HEK293 (cell line): ENCODE measurements at regions not wholly inside any gene's neighbourhood (a gene's known extent, or its start where the extent isn't known, plus 50 kb on each side); places are given as distances from the start of the nearest gene placed in this dataset.

Source experiments
- CTCF ChIA-PET: fragments of 350-600 bp; formaldehyde crosslinking; extraction: SDS; loops from one replicate; lab custom pipeline; 2021; ENCODE audit warnings: antibody characterized with exemption; lab: Yijun Ruan, JAX
- POLR2A ChIA-PET: fragments of 300-600 bp; formaldehyde crosslinking; extraction: SDS; loops from one replicate; lab custom pipeline; 2020; ENCODE audit warnings: antibody characterized with exemption, inconsistent platforms; lab: Yijun Ruan, JAX
- H3K27ac ChIP-seq: fragments of 200-500 bp; sonication (Bioruptor generic); 2 replicates; pipeline ENCODE4 v1.5.1; 2014; ENCODE audit warnings: low read depth, low read length, control low read depth, inconsistent platforms; ENCODE audit errors: extremely low read depth
- H3K36me3 ChIP-seq, 2 experiments: fragments of 200-500 bp in 1 of 2; sonication (Bioruptor generic) in 1 of 2; 1 replicate in 1 of 2; 2 replicates in 1 of 2; pipeline ENCODE4 v1.5.1; 2014 to 2017; ENCODE audit warnings: inconsistent platforms in 2 of 2, low read length in 2 of 2; ENCODE audit not compliant: control insufficient read depth in 2 of 2, insufficient read depth in 1 of 2
- H3K4me1 ChIP-seq: fragments of 200-500 bp; sonication (Bioruptor generic); 2 replicates; pipeline ENCODE4 v1.5.1; 2014; ENCODE audit warnings: mild to moderate bottlenecking, low read length, inconsistent platforms; ENCODE audit not compliant: control insufficient read depth, insufficient read depth
- H3K4me3 ChIP-seq: 2 replicates; pipeline ENCODE4 v1.5.1; 2011; ENCODE audit warnings: low read depth, mild to moderate bottlenecking, control low read depth, low read length, moderate library complexity
- H3K9me3 ChIP-seq: fragments of 200-500 bp; sonication (Bioruptor generic); 2 replicates; pipeline ENCODE4 v1.5.1; 2014; ENCODE audit warnings: low read depth, low read length, inconsistent platforms; ENCODE audit not compliant: control insufficient read depth, insufficient read depth
- INSM2 ChIP-seq: fragments of 450-650 bp; formaldehyde crosslinking; IDR thresholded peaks from 2 replicates; pipeline ENCODE4 v1.5.1; 2016; ENCODE audit warnings: missing biosample characterization, missing genetic modification characterization
- PRDM10 ChIP-seq: fragments of 450-650 bp; formaldehyde crosslinking; IDR thresholded peaks from 2 replicates; pipeline ENCODE4 v1.5.1; 2016; ENCODE audit warnings: missing biosample characterization, missing genetic modification characterization
- ZBTB20 ChIP-seq: fragments of 450-650 bp; formaldehyde crosslinking; IDR thresholded peaks from 2 replicates; pipeline ENCODE4 v1.5.1; 2016; ENCODE audit warnings: missing biosample characterization, missing genetic modification characterization
- ZBTB21 ChIP-seq: fragments of 450-650 bp; formaldehyde crosslinking; IDR thresholded peaks from 2 replicates; pipeline ENCODE4 v1.5.1; 2017; ENCODE audit warnings: missing biosample characterization, missing genetic modification characterization
- ZBTB26 ChIP-seq: fragments of 450-650 bp; formaldehyde crosslinking; optimal IDR thresholded peaks from 2 replicates; pipeline ENCODE3; 2016; ENCODE audit warnings: missing biosample characterization, mild to moderate bottlenecking, missing genetic modification characterization
- ZBTB49 ChIP-seq: fragments of 450-650 bp; formaldehyde crosslinking; IDR thresholded peaks from 2 replicates; pipeline ENCODE4 v1.5.1; 2016; ENCODE audit warnings: missing biosample characterization, missing genetic modification characterization, low read depth
- ZBTB8A ChIP-seq: fragments of 450-650 bp; formaldehyde crosslinking; IDR thresholded peaks from 2 replicates; pipeline ENCODE4 v1.5.1; 2016; ENCODE audit warnings: missing biosample characterization, missing genetic modification characterization
- ZFP37 ChIP-seq: fragments of 450-650 bp; formaldehyde crosslinking; IDR thresholded peaks from 2 replicates; pipeline ENCODE4 v1.5.1; 2016; ENCODE audit warnings: missing biosample characterization, missing genetic modification characterization
- ZNF2 ChIP-seq: fragments of 450-650 bp; formaldehyde crosslinking; IDR thresholded peaks from 2 replicates; pipeline ENCODE4 v1.5.1; 2016; ENCODE audit warnings: missing biosample characterization, missing genetic modification characterization
- ZNF292 ChIP-seq: fragments of 450-650 bp; formaldehyde crosslinking; IDR thresholded peaks from 2 replicates; pipeline ENCODE4 v1.5.1; 2016; ENCODE audit warnings: low read depth, missing biosample characterization, missing genetic modification characterization, borderline replicate concordance
- ZNF324 ChIP-seq: fragments of 450-650 bp; formaldehyde crosslinking; IDR thresholded peaks from 2 replicates; pipeline ENCODE4 v1.5.1; 2016; ENCODE audit warnings: missing biosample characterization, missing genetic modification characterization
- ZNF513 ChIP-seq: fragments of 450-650 bp; IDR thresholded peaks from 2 replicates; pipeline ENCODE4 v1.5.1; 2018; ENCODE audit warnings: missing biosample characterization, missing genetic modification characterization
- ZNF529 ChIP-seq: fragments of 450-650 bp; formaldehyde crosslinking; IDR thresholded peaks from 2 replicates; pipeline ENCODE4 v1.5.1; 2017; ENCODE audit warnings: missing genetic modification characterization, missing biosample characterization; ENCODE audit not compliant: insufficient replicate concordance
- ZNF549 ChIP-seq: fragments of 450-650 bp; IDR thresholded peaks from 2 replicates; pipeline ENCODE4 v1.5.1; 2018; ENCODE audit warnings: missing biosample characterization, missing genetic modification characterization, mild to moderate bottlenecking, inconsistent platforms, moderate library complexity
- ZNF555 ChIP-seq: fragments of 450-650 bp; formaldehyde crosslinking; conservative IDR thresholded peaks from 2 replicates; pipeline ENCODE4 v1.5.1; 2017; ENCODE audit warnings: missing biosample characterization, mild to moderate bottlenecking, missing genetic modification characterization, inconsistent platforms
- ZNF580 ChIP-seq: fragments of 450-650 bp; formaldehyde crosslinking; IDR thresholded peaks from 2 replicates; pipeline ENCODE4 v1.5.1; 2016; ENCODE audit warnings: missing biosample characterization, missing genetic modification characterization
- ZNF585B ChIP-seq: fragments of 450-650 bp; formaldehyde crosslinking; IDR thresholded peaks from 2 replicates; pipeline ENCODE4 v1.5.1; 2016; ENCODE audit warnings: missing biosample characterization, missing genetic modification characterization
- ZNF658 ChIP-seq: fragments of 450-650 bp; formaldehyde crosslinking; IDR thresholded peaks from 2 replicates; pipeline ENCODE4; 2016; ENCODE audit warnings: missing biosample characterization, missing genetic modification characterization
- ZNF670 ChIP-seq: fragments of 450-650 bp; formaldehyde crosslinking; IDR thresholded peaks from 2 replicates; pipeline ENCODE4 v1.5.1; 2016; ENCODE audit warnings: missing biosample characterization, missing genetic modification characterization, low read depth
- ZNF777 ChIP-seq: fragments of 450-650 bp; formaldehyde crosslinking; IDR thresholded peaks from 2 replicates; pipeline ENCODE4 v1.5.1; 2017; ENCODE audit warnings: missing biosample characterization, missing genetic modification characterization, borderline replicate concordance
- ZSCAN4 ChIP-seq: fragments of 450-650 bp; formaldehyde crosslinking; IDR thresholded peaks from 2 replicates; pipeline ENCODE4 v1.5.1; 2017; ENCODE audit warnings: missing biosample characterization, missing genetic modification characterization

GRCh38 chr10:9792181-9792580 lies 1225.5 kb upstream of the CELF2 start:
- POLR2A ChIA-PET, result no interaction called here

GRCh38 chr10:9796564-9796963 lies 1221.1 kb upstream of the CELF2 start:
- Histone ChIP-seq H3K36me3 (no peaks in the 10 kb centered on the region), H3K4me1 (no peaks in the 10 kb centered on the region), H3K9me3 (no peaks in the 10 kb centered on the region), H3K4me3 (no peak overlapping the region), H3K27ac (no peak overlapping the region)
- TF ChIP-seq ZNF777 (tag by site-specific recombination) (no peak), ZBTB26 (tag by site-specific recombination) (no peak), ZBTB8A (tag by site-specific recombination) (no peak), ZNF324 (no peak), ZBTB21 (tag by site-specific recombination) (no peak), ZNF549 (no peak), ZNF580 (tag by site-specific recombination) (no peak), PRDM10 (tag by site-specific recombination) (no peak), ZFP37 (no peak), ZNF513 (tag by site-specific recombination) (no peak), ZNF585B (no peak), ZNF292 (tag by site-specific recombination) (no peak), ZNF2 (tag by site-specific recombination) (no peak), ZBTB20 (tag by site-specific recombination) (no peak), ZBTB49 (tag by site-specific recombination) (no peak), ZNF555 (tag by site-specific recombination) (no peak), INSM2 (no peak)
- ChIA-PET POLR2A (no interaction called here), CTCF (no interaction called here)

More at GRCh38 chr10:9792181-9792580, 1225.5 kb upstream of the CELF2 start:
- TF ChIP-seq ZNF658 (no peak), ZSCAN4 (tag by site-specific recombination) (no peak), ZNF529 (tag by site-specific recombination) (no peak), ZNF670 (tag by site-specific recombination) (no peak)
- TF ChIP-seq, all 188 proteins: peak for 0
- H3K4me3 ChIP-seq, result no peak overlapping the region
- H3K9me3 ChIP-seq, result no peaks in the 10 kb centered on the region
- H3K27ac ChIP-seq, result no peak overlapping the region
- H3K36me3 ChIP-seq, result no peaks in the 10 kb centered on the region
- no peaks in the 10 kb centered on the region for H3K4me1 ChIP-seq
- CTCF ChIA-PET, result interaction anchor here (0.7 kb wide), 1 partner anchor 448 kb away, joined by 3 read pairs; no protein-coding TSS in a partner anchor
